ENCODE measurements at regions not wholly inside any gene's neighbourhood (a gene's known extent, or its start where the extent isn't known, plus 50 kb on each side); places are given as distances from the start of the nearest gene placed in this dataset.

DNA sequence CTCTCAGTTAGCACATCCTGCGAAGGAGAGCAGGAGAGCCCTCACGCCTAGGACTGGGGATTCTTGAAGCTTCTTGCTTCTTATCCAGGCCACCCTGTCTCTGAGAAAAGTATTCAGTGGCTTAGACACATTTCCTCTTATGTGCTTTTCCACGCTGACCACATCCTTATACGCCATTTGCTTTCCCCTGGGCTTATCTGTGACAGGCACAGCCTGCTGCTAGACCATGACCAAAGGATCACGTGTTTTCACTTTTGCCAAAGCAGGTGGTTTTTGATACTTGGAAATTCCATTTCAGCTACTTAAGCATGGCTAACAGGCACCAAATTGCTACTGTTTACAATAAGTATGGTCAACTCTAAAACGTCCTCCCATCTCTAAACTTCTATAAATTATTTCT, 587.4 kb downstream of the AACS start:
- ChIA-PET SMC1A (ENCODE audit: uncharacterized antibody, unreplicated experiment) (no interaction called here), CTCF (no interaction called here), POLR2A (no interaction called here), RAD21 (ENCODE audit: unreplicated experiment) (no interaction called here)
- H3K36me3 ChIP-seq (ENCODE audit: control insufficient read depth in 2 of 2, insufficient read depth in 2 of 2, low read length in 1 of 2): no peaks in the 10 kb centered on the region
- 30% methylated on average over 6 of the region's 6 CpGs for WGBS (ENCODE audit: insufficient coverage, insufficient replicate concordance, low lambda C conversion rate, missing lambda C conversion rate)
- H3K4me3 ChIP-seq: no peak overlapping the region
- no peaks in the 10 kb centered on the region for H3K27me3 ChIP-seq (replicated peaks in 1 of 2; ENCODE audit: control insufficient read depth in 2 of 2, insufficient read depth in 2 of 2, low read length in 1 of 2)
- no peaks in the 10 kb centered on the region for H4K20me1 ChIP-seq (ENCODE audit: control insufficient read depth, insufficient read depth)
- in situ Hi-C loops (cut with MboI) (no loop called here), intact Hi-C loops (cut with micrococcal nuclease; ENCODE audit: unreplicated experiment) (no loop called here)
- BruUV-seq (replicated peaks): no TSS peak
- no peak for FAIRE-seq
- H3K27ac ChIP-seq (ENCODE audit: control insufficient read depth, insufficient read depth): no peak overlapping the region
- no peak overlapping the region for H2AFZ ChIP-seq (ENCODE audit: control insufficient read depth, low read depth, low read length)
- H3K9ac ChIP-seq (ENCODE audit: control insufficient read depth, insufficient read depth, low read length): no peak overlapping the region
- no peak for ATAC-seq
- H3K79me2 ChIP-seq (ENCODE audit: control insufficient read depth, insufficient read depth, low read length): no peaks in the 10 kb centered on the region
- H3K9me3 ChIP-seq (replicated peaks; ENCODE audit: control insufficient read depth, insufficient read depth, low read length): no peaks in the 10 kb centered on the region
- no peak overlapping the region for H3K4me2 ChIP-seq (ENCODE audit: control insufficient read depth, insufficient read depth)
- no peak for TF ChIP-seq HDAC6 (IDR thresholded peaks at IDR 0.05; ENCODE audit: unreplicated experiment)
- H3K4me1 ChIP-seq (ENCODE audit: control insufficient read depth, insufficient read depth, low read length): no peaks in the 10 kb centered on the region
- no peak for DNase-seq (ENCODE audit: low read depth, low spot score)

DNA sequence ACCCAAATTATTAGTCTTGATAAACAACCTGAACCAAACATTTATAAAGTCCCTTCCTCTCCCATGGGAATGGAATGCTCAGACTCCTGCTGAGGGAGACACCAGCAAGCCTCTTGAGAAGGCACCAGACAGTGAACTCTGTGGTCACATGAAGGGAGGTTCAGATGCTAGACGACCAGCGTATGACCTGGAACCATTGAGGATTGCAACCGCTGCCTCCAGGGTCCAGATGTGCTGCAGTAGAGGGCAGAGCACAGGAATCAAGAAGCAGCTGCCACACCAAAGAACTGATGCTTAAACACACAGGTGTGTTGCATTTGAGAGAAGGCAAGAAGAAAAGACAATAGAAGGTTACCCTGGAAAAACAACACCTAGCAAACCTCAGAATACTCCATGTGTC, 592.4 kb downstream of the AACS start:
- FAIRE-seq: no peak
- Histone ChIP-seq H3K4me3 (no peak overlapping the region), H2AFZ (ENCODE audit: control insufficient read depth, low read depth, low read length) (no peak overlapping the region), H3K4me1 (ENCODE audit: control insufficient read depth, insufficient read depth, low read length) (no peaks in the 10 kb centered on the region), H3K9ac (ENCODE audit: control insufficient read depth, insufficient read depth, low read length) (no peak overlapping the region), H4K20me1 (ENCODE audit: control insufficient read depth, insufficient read depth) (no peaks in the 10 kb centered on the region), H3K79me2 (ENCODE audit: control insufficient read depth, insufficient read depth, low read length) (no peaks in the 10 kb centered on the region), H3K27me3 (replicated peaks in 1 of 2; ENCODE audit: control insufficient read depth in 2 of 2, insufficient read depth in 2 of 2, low read length in 1 of 2) (no peaks in the 10 kb centered on the region), H3K9me3 (replicated peaks; ENCODE audit: control insufficient read depth, insufficient read depth, low read length) (no peaks in the 10 kb centered on the region), H3K27ac (ENCODE audit: control insufficient read depth, insufficient read depth) (no peak overlapping the region), H3K4me2 (ENCODE audit: control insufficient read depth, insufficient read depth) (no peak overlapping the region), H3K36me3 (ENCODE audit: control insufficient read depth in 2 of 2, insufficient read depth in 2 of 2, low read length in 1 of 2) (no peaks in the 10 kb centered on the region)
- POLR2A ChIA-PET: no interaction called here
- no TSS peak for BruUV-seq (replicated peaks)
- RAD21 ChIA-PET (ENCODE audit: unreplicated experiment): no interaction called here
- intact Hi-C loops (cut with micrococcal nuclease; ENCODE audit: unreplicated experiment) (no loop called here), in situ Hi-C loops (cut with MboI) (no loop called here)
- ATAC-seq: no peak
- TF ChIP-seq BMI1 (IDR thresholded peaks at IDR 0.05; ENCODE audit: borderline replicate concordance): no peak
- TF ChIP-seq ATF7 (IDR thresholded peaks at IDR 0.05; ENCODE audit: low read depth): no peak
- TF ChIP-seq EGR1 (IDR thresholded peaks at IDR 0.05; ENCODE audit: borderline replicate concordance in 1 of 2, low read depth in 2 of 2, low read length in 2 of 2): no peak
- no peak for TF ChIP-seq TAF1 (IDR thresholded peaks at IDR 0.05; ENCODE audit: borderline replicate concordance, low read depth, low read length)
- TF ChIP-seq NRF1 (conservative IDR thresholded peaks at IDR 0.05; ENCODE audit: low read depth, low read length): no peak
- TF ChIP-seq, protein P1, sequence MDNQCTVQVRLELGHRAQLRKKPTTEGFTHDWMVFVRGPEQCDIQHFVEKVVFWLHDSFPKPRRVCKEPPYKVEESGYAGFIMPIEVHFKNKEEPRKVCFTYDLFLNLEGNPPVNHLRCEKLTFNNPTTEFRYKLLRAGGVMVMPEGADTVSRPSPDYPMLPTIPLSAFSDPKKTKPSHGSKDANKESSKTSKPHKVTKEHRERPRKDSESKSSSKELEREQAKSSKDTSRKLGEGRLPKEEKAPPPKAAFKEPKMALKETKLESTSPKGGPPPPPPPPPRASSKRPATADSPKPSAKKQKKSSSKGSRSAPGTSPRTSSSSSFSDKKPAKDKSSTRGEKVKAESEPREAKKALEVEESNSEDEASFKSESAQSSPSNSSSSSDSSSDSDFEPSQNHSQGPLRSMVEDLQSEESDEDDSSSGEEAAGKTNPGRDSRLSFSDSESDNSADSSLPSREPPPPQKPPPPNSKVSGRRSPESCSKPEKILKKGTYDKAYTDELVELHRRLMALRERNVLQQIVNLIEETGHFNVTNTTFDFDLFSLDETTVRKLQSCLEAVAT (IDR thresholded peaks at IDR 0.05): no peak
- SMC1A ChIA-PET (ENCODE audit: uncharacterized antibody, unreplicated experiment): no interaction called here
- no peak for DNase-seq (ENCODE audit: low read depth, low spot score)
- CTCF ChIA-PET: no interaction called here
- WGBS (ENCODE audit: insufficient coverage, insufficient replicate concordance, low lambda C conversion rate, missing lambda C conversion rate): 16% methylated on average over 3 of the region's 3 CpGs
